PC-9 (cell line): ENCODE measurements at regions not wholly inside any gene's neighbourhood (a gene's known extent, or its start where the extent isn't known, plus 50 kb on each side); places are given as distances from the start of the nearest gene placed in this dataset.

Experiments used
- BruUV-seq: library from RNA; stranded (reverse); fragments of 400-500 nt; replicated peaks from 2 replicates; lab custom pipeline; 2021; lab: Mats Ljungman, UMichigan
- CTCF ChIA-PET: fragments of 300-600 bp; sonication (Branson Sonifier 250); formaldehyde crosslinking; loops from one replicate; lab custom pipeline; 2022; ENCODE audit warnings: antibody characterized with exemption; lab: Charles Lee
- POLR2A ChIA-PET: fragments of 300-600 bp; sonication (Branson Sonifier 250); formaldehyde crosslinking; loops from one replicate; lab custom pipeline; 2022; ENCODE audit warnings: antibody characterized with exemption; ENCODE audit not compliant: unreplicated experiment; lab: Charles Lee
- DNase-seq, 2 experiments: peaks; one replicate each; pipeline versions ENCODE4 v3.0.0 to v3.0.0-alpha.2; 2015 to 2022; ENCODE audit warnings: mixed read lengths in 1 of 2
- H2AFZ ChIP-seq: fragments of 200-600 bp; sonication (generic); 2 replicates; pipeline ENCODE4 v1.8.1; 2017; ENCODE audit warnings: antibody characterized with exemption
- H3F3A ChIP-seq: fragments of 200-600 bp; sonication (generic); 2 replicates; pipeline ENCODE4 v1.8.1; 2017; ENCODE audit warnings: antibody characterized with exemption, mild to moderate bottlenecking, low read depth; ENCODE audit not compliant: insufficient read depth
- H3K27ac ChIP-seq: fragments of 200-600 bp; sonication (generic); 2 replicates; pipeline ENCODE4 v1.6.1; 2016; ENCODE audit warnings: mixed run types
- H3K27me3 ChIP-seq: fragments of 200-600 bp; sonication (generic); 2 replicates; pipeline ENCODE4 v1.6.1; 2016; ENCODE audit warnings: low read depth, mixed run types; ENCODE audit not compliant: insufficient read depth
- H3K36me3 ChIP-seq: fragments of 200-600 bp; sonication (generic); 2 replicates; pipeline ENCODE4 v1.6.1; 2016; ENCODE audit warnings: low read depth, mixed run types
- H3K4me1 ChIP-seq: fragments of 200-600 bp; sonication (generic); replicated peaks from 2 replicates; pipeline ENCODE4 v1.6.1; 2016; ENCODE audit warnings: mixed run types; ENCODE audit not compliant: insufficient read depth
- H3K4me2 ChIP-seq: fragments of 200-600 bp; sonication (generic); 2 replicates; pipeline ENCODE4 v1.6.1; 2017; ENCODE audit warnings: mixed run types
- H3K4me3 ChIP-seq: fragments of 200-600 bp; sonication (generic); 2 replicates; pipeline ENCODE4 v1.6.1; 2016; ENCODE audit warnings: mixed run types
- H3K79me2 ChIP-seq: fragments of 200-600 bp; sonication (generic); 2 replicates; pipeline ENCODE4 v1.6.1; 2017; ENCODE audit warnings: low read depth, mixed run types
- H3K9me2 ChIP-seq: fragments of 200-600 bp; sonication (generic); 2 replicates; pipeline ENCODE4 v1.8.1; 2017; ENCODE audit warnings: mild to moderate bottlenecking; ENCODE audit not compliant: insufficient read depth
- H3K9me3 ChIP-seq: fragments of 200-600 bp; sonication (generic); 2 replicates; pipeline ENCODE4 v1.8.1; 2016; ENCODE audit warnings: low read depth; ENCODE audit not compliant: insufficient read depth
- H4K20me1 ChIP-seq: fragments of 200-600 bp; sonication (generic); 2 replicates; pipeline ENCODE4 v1.8.1; 2017; ENCODE audit not compliant: insufficient read depth
- CTCF ChIP-seq: fragments of 200-600 bp; sonication (generic); conservative IDR thresholded peaks from 2 replicates; pipeline ENCODE4 v1.6.1; 2017; ENCODE audit warnings: mixed run types, antibody characterized with exemption, mild to moderate bottlenecking, moderate library complexity
- EZH2 ChIP-seq: fragments of 200-600 bp; sonication (generic); IDR thresholded peaks from 2 replicates; pipeline ENCODE4 v1.8.0; 2017; ENCODE audit warnings: antibody characterized with exemption, low read depth
- intact Hi-C: fragments of 100-400 bp; cut with micrococcal nuclease; formaldehyde crosslinking; loops from one replicate; pipeline ENCODE4 v1.10.0; 2022; ENCODE audit not compliant: unreplicated experiment

- intact Hi-C loops = no loop called here
Measured at GRCh38 chr3:28751864-28752263, 403.2 kb upstream of the AZI2 start.

GRCh38 chr3:28752290-28752689, 403.7 kb upstream of the AZI2 start:
- no peak for DNase-seq
- Histone ChIP-seq H2AFZ (no peak overlapping the region), H3K4me3 (no peak overlapping the region), H3K4me1 (no peaks in the 10 kb centered on the region), H3K9me2 (no peaks in the 10 kb centered on the region), H3K4me2 (no peak overlapping the region), H3K27ac (no peak overlapping the region), H3K9me3 (no peaks in the 10 kb centered on the region), H3K79me2 (no peaks in the 10 kb centered on the region), H3K36me3 (no peaks in the 10 kb centered on the region), H3F3A (no peaks in the 10 kb centered on the region), H4K20me1 (no peaks in the 10 kb centered on the region), H3K27me3 (no peaks in the 10 kb centered on the region)
- no peak for TF ChIP-seq EZH2
- no peak for TF ChIP-seq CTCF
- POLR2A ChIA-PET = no interaction called here
- intact Hi-C loops = no loop called here
- no TSS peak for BruUV-seq
- CTCF ChIA-PET = no interaction called here

More at GRCh38 chr3:28751864-28752263, 403.2 kb upstream of the AZI2 start:
- no TSS peak for BruUV-seq
- POLR2A ChIA-PET = no interaction called here
- no peak overlapping the region for H2AFZ ChIP-seq
- no peaks in the 10 kb centered on the region for H3K9me3 ChIP-seq
- no peak overlapping the region for H3K4me2 ChIP-seq
- H4K20me1 ChIP-seq = no peaks in the 10 kb centered on the region
- H3K27me3 ChIP-seq = no peaks in the 10 kb centered on the region
- no peak for TF ChIP-seq CTCF
- TF ChIP-seq EZH2 = no peak
- no peaks in the 10 kb centered on the region for H3K9me2 ChIP-seq
- H3F3A ChIP-seq = no peaks in the 10 kb centered on the region
- H3K4me3 ChIP-seq = no peak overlapping the region
- H3K79me2 ChIP-seq = no peaks in the 10 kb centered on the region
- no peak for DNase-seq
- CTCF ChIA-PET = no interaction called here
- no peak overlapping the region for H3K27ac ChIP-seq
- no peaks in the 10 kb centered on the region for H3K36me3 ChIP-seq
- no peaks in the 10 kb centered on the region for H3K4me1 ChIP-seq

GRCh38 chr3:28756056-28756455, 407.4 kb upstream of the AZI2 start:
- no peaks in the 10 kb centered on the region for H3K9me3 ChIP-seq
- no peaks in the 10 kb centered on the region for H4K20me1 ChIP-seq
- POLR2A ChIA-PET = no interaction called here
- no peak overlapping the region for H3K4me2 ChIP-seq
- BruUV-seq = no TSS peak
- H3K36me3 ChIP-seq = no peaks in the 10 kb centered on the region
- H3K4me1 ChIP-seq = no peaks in the 10 kb centered on the region
- no peak overlapping the region for H3K4me3 ChIP-seq
- intact Hi-C loops = no loop called here
- H2AFZ ChIP-seq = no peak overlapping the region
- H3K79me2 ChIP-seq = no peaks in the 10 kb centered on the region
- H3K27me3 ChIP-seq = no peaks in the 10 kb centered on the region
- H3K9me2 ChIP-seq = no peaks in the 10 kb centered on the region
- CTCF ChIA-PET = no interaction called here
- DNase-seq = no peak
- TF ChIP-seq EZH2 (no peak), CTCF (no peak)
- no peaks in the 10 kb centered on the region for H3F3A ChIP-seq
- H3K27ac ChIP-seq = no peak overlapping the region
